ENCODE measurements at regions not wholly inside any gene's neighbourhood (a gene's known extent, or its start where the extent isn't known, plus 50 kb on each side); places are given as distances from the start of the nearest gene placed in this dataset.
A peak's percentile ranks its signal among the peaks of the same experiment; 100 is the strongest.

- H3K4me3 ChIP-seq = no peak overlapping the region
- H3K9me3 ChIP-seq = no peaks in the 10 kb centered on the region
- H3K27me3 ChIP-seq = no peaks in the 10 kb centered on the region
- TF ChIP-seq CTCF (IDR thresholded peaks at IDR 0.05) = no peak
- TF ChIP-seq EP300 (IDR thresholded peaks at IDR 0.05) = no peak
- TF ChIP-seq POLR2A (IDR thresholded peaks at IDR 0.05) = no peak
- H3K36me3 ChIP-seq = no peaks in the 10 kb centered on the region
- no peaks in the 10 kb centered on the region for H3K4me1 ChIP-seq
- no peak overlapping the region for H3K27ac ChIP-seq
- no peak for DNase-seq (ENCODE audit: low spot score in 2 of 2)
- WGBS, 2 donors = 94 to 98% methylated on average over 3 of the region's 3 CpGs
Observed at GRCh38 chr2:12052796-12053195, 306.4 kb downstream of the LPIN1 start.

GRCh38 chr2:12054956-12055618 is 308.7 kb downstream of the LPIN1 start:
- DNase-seq (ENCODE audit: low spot score in 2 of 2) = no peak
- WGBS, 2 donors = 69 to 70% methylated on average over 3 of the region's 3 CpGs
- H3K27me3 ChIP-seq = no peaks in the 10 kb centered on the region
- no peak overlapping the region for H3K27ac ChIP-seq
- peaks cover 0 to 3% (median 0%) of the 10 kb centered on the region in 4 donors for H3K4me1 ChIP-seq
- TF ChIP-seq POLR2A (IDR thresholded peaks at IDR 0.05) = no peak
- no peak for TF ChIP-seq EP300 (IDR thresholded peaks at IDR 0.05)
- TF ChIP-seq CTCF (IDR thresholded peaks at IDR 0.05) = no peak
- no peak overlapping the region for H3K4me3 ChIP-seq
- no peaks in the 10 kb centered on the region for H3K36me3 ChIP-seq
- no peaks in the 10 kb centered on the region for H3K9me3 ChIP-seq

GRCh38 chr2:12057436-12058166 is 311.2 kb downstream of the LPIN1 start:
- peak in 1 of 2 donors; percentile 12 for TF ChIP-seq EP300 (IDR thresholded peaks at IDR 0.05)
- TF ChIP-seq POLR2A (IDR thresholded peaks at IDR 0.05) = no peak

GRCh38 chr2:12059616-12060441 is 313.4 kb downstream of the LPIN1 start:
- Histone ChIP-seq H3K4me1 (peaks cover 0 to 14% (median 0%) of the 10 kb centered on the region in 4 donors), H3K4me3 (no peak overlapping the region), H3K27ac (no peak overlapping the region), H3K36me3 (no peaks in the 10 kb centered on the region), H3K9me3 (no peaks in the 10 kb centered on the region), H3K27me3 (no peaks in the 10 kb centered on the region)
- DNase-seq (ENCODE audit: low spot score in 2 of 2) = no peak
- WGBS, 2 donors = 87 to 94% methylated on average over 2 of the region's 2 CpGs
- TF ChIP-seq EP300 (IDR thresholded peaks at IDR 0.05) (no peak), POLR2A (IDR thresholded peaks at IDR 0.05) (no peak), CTCF (IDR thresholded peaks at IDR 0.05) (no peak)

More at GRCh38 chr2:12057436-12058166, 311.2 kb downstream of the LPIN1 start:
- H3K9me3 ChIP-seq = no peaks in the 10 kb centered on the region
- no peak overlapping the region for H3K4me3 ChIP-seq
- peaks cover 0 to 14% (median 0%) of the 10 kb centered on the region in 4 donors for H3K4me1 ChIP-seq
- H3K27ac ChIP-seq = no peak overlapping the region
- DNase-seq (ENCODE audit: low spot score in 2 of 2) = no peak
- WGBS, 2 donors = 52 to 66% methylated on average over 11 to 12 of the region's 12 CpGs
- H3K27me3 ChIP-seq = no peaks in the 10 kb centered on the region
- no peaks in the 10 kb centered on the region for H3K36me3 ChIP-seq

- Histone ChIP-seq H3K27ac (no peak overlapping the region), H3K36me3 (no peaks in the 10 kb centered on the region), H3K27me3 (no peaks in the 10 kb centered on the region), H3K4me1 (peaks cover 0 to 14% (median 0%) of the 10 kb centered on the region in 4 donors), H3K4me3 (no peak overlapping the region), H3K9me3 (no peaks in the 10 kb centered on the region)
- WGBS, 2 donors = 69 to 71% methylated on average over 5 of the region's 5 CpGs
- no peak for DNase-seq (ENCODE audit: low spot score in 2 of 2)
- TF ChIP-seq CTCF (IDR thresholded peaks at IDR 0.05) = no peak
- no peak for TF ChIP-seq EP300 (IDR thresholded peaks at IDR 0.05)
- no peak for TF ChIP-seq POLR2A (IDR thresholded peaks at IDR 0.05)
Observed at GRCh38 chr2:12060886-12061285, 314.5 kb downstream of the LPIN1 start.

Data from tibial nerve (tissue), 4 donors.